GM23338 (cell line): ENCODE measurements at regions not wholly inside any gene's neighbourhood (a gene's known extent, or its start where the extent isn't known, plus 50 kb on each side); places are given as distances from the start of the nearest gene placed in this dataset.

Source experiments
- CREB1 ChIP-seq: fragments of 250-450 bp; sonication (Bioruptor Pico); IDR thresholded peaks from 2 replicates; pipeline ENCODE4 v1.5.0; 2020; ENCODE audit warnings: low read depth, mild to moderate bottlenecking, moderate library complexity
- CTCF ChIP-seq, 2 experiments: fragments of 200-600 bp in 1 of 2; sonication (generic) in 1 of 2; conservative IDR thresholded peaks; 2 replicates each; pipeline versions ENCODE4 v1.5.1 to v1.6.1; 2016 to 2017; ENCODE audit warnings: antibody characterized with exemption in 2 of 2, low read depth in 2 of 2, mild to moderate bottlenecking in 2 of 2, moderate library complexity in 1 of 2
- EZH2 ChIP-seq: fragments of 200-600 bp; sonication (generic); IDR thresholded peaks from one replicate; pipeline ENCODE4 v1.8.0; 2017; ENCODE audit warnings: antibody characterized with exemption, mild to moderate bottlenecking, low read depth; ENCODE audit not compliant: unreplicated experiment
- EZH2phosphoT487 ChIP-seq: fragments of 200-600 bp; sonication (generic); IDR thresholded peaks from one replicate; pipeline ENCODE4 v1.8.1; 2018; ENCODE audit warnings: antibody characterized with exemption; ENCODE audit not compliant: unreplicated experiment
- POLR2AphosphoS5 ChIP-seq: IDR thresholded peaks from 2 replicates; pipeline ENCODE4 v1.6.1; 2016; ENCODE audit warnings: antibody characterized with exemption, low read depth
- STAT1 ChIP-seq: IDR thresholded peaks from one replicate; pipeline ENCODE4 v1.6.1; 2016; ENCODE audit warnings: antibody characterized with exemption; ENCODE audit not compliant: unreplicated experiment
- ZNF114 ChIP-seq: fragments of 250-450 bp; sonication (Bioruptor Pico); IDR thresholded peaks from 2 replicates; pipeline ENCODE4 v1.5.0; 2020; ENCODE audit warnings: mild to moderate bottlenecking, moderate library complexity

- TF ChIP-seq CTCF (conservative IDR thresholded peaks at IDR 0.05; ENCODE audit: low read depth in 2 of 2) (no peak), EZH2phosphoT487 (no peak), CREB1 (CRISPR knock-in tag) (no peak), EZH2 (no peak), ZNF114 (CRISPR knock-in tag) (no peak), POLR2AphosphoS5 (no peak), STAT1 (no peak)
Observed at GRCh38 chr5:173730632-173731298, 114.3 kb upstream of the BOD1 start.
